ENCODE measurements at regions not wholly inside any gene's neighbourhood (a gene's known extent, or its start where the extent isn't known, plus 50 kb on each side); places are given as distances from the start of the nearest gene placed in this dataset.

- TF ChIP-seq CREM (IDR thresholded peaks at IDR 0.05; ENCODE audit: low read depth) (no peak), CEBPB (tag; IDR thresholded peaks at IDR 0.05) (no peak), NFXL1 (CRISPR knock-in tag; IDR thresholded peaks at IDR 0.05) (no peak), BCLAF1 (IDR thresholded peaks at IDR 0.05; ENCODE audit: borderline replicate concordance in 1 of 2, control insufficient read depth in 1 of 2, low read depth in 2 of 2, low read length in 1 of 2) (no peak), RCOR1 (IDR thresholded peaks at IDR 0.05; ENCODE audit: borderline replicate concordance in 1 of 2, low read depth in 2 of 2, low read length in 2 of 2) (no peak), TOE1 (IDR thresholded peaks at IDR 0.05; ENCODE audit: borderline replicate concordance) (no peak), TOE1 (CRISPR knock-in tag; IDR thresholded peaks at IDR 0.05; ENCODE audit: borderline replicate concordance, low read depth) (no peak), HNRNPLL (IDR thresholded peaks at IDR 0.05; ENCODE audit: low read depth, low read length, poor library complexity, severe bottlenecking) (no peak), ZNF699 (CRISPR knock-in tag; IDR thresholded peaks at IDR 0.05; ENCODE audit: insufficient replicate concordance) (no peak), ZNF407 (IDR thresholded peaks at IDR 0.05; ENCODE audit: low read depth) (no peak), ZKSCAN1 (IDR thresholded peaks at IDR 0.05; ENCODE audit: low read depth, low read length) (no peak), ESRRA (IDR thresholded peaks at IDR 0.05; ENCODE audit: borderline replicate concordance, low read depth) (no peak), SMAD1 (IDR thresholded peaks at IDR 0.05; ENCODE audit: low read depth, low read length, partially characterized antibody) (no peak)
- TF ChIP-seq, protein P1, sequence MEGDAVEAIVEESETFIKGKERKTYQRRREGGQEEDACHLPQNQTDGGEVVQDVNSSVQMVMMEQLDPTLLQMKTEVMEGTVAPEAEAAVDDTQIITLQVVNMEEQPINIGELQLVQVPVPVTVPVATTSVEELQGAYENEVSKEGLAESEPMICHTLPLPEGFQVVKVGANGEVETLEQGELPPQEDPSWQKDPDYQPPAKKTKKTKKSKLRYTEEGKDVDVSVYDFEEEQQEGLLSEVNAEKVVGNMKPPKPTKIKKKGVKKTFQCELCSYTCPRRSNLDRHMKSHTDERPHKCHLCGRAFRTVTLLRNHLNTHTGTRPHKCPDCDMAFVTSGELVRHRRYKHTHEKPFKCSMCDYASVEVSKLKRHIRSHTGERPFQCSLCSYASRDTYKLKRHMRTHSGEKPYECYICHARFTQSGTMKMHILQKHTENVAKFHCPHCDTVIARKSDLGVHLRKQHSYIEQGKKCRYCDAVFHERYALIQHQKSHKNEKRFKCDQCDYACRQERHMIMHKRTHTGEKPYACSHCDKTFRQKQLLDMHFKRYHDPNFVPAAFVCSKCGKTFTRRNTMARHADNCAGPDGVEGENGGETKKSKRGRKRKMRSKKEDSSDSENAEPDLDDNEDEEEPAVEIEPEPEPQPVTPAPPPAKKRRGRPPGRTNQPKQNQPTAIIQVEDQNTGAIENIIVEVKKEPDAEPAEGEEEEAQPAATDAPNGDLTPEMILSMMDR (IDR thresholded peaks at IDR 0.05 in 2 of 3, conservative IDR thresholded peaks at IDR 0.05 in 1 of 3; ENCODE audit: insufficient read depth in 2 of 3, low read depth in 1 of 3, low read length in 3 of 3): no peak
Measured at GRCh38 chr4:170949084-170949483, 859.3 kb upstream of the AADAT start.

All from K562 (cell line).